GM12892 (cell line): ENCODE measurements at regions not wholly inside any gene's neighbourhood (a gene's known extent, or its start where the extent isn't known, plus 50 kb on each side); places are given as distances from the start of the nearest gene placed in this dataset.

Experiments used
- DNase-seq: peaks from one replicate; pipeline ENCODE4 v3.0.0; 2011; ENCODE audit not compliant: insufficient read length
- FAIRE-seq: peaks from 2 replicates; lab custom pipeline; 2011; peaks lifted over from hg19 to GRCh38; lab: Jason Lieb, UNC
- POLR2A ChIP-seq: IDR thresholded peaks from 2 replicates; pipeline ENCODE4 v1.6.1; 2011; ENCODE audit warnings: low read depth, low read length, control low read depth
- POLR2AphosphoS5 ChIP-seq: IDR thresholded peaks from 2 replicates; pipeline ENCODE4 v1.6.1; 2011; ENCODE audit warnings: low read depth, low read length, control low read depth
- TAF1 ChIP-seq: IDR thresholded peaks from 2 replicates; pipeline ENCODE4 v1.6.1; 2011; ENCODE audit warnings: low read depth, mild to moderate bottlenecking, control low read depth, low read length, borderline replicate concordance

DNA sequence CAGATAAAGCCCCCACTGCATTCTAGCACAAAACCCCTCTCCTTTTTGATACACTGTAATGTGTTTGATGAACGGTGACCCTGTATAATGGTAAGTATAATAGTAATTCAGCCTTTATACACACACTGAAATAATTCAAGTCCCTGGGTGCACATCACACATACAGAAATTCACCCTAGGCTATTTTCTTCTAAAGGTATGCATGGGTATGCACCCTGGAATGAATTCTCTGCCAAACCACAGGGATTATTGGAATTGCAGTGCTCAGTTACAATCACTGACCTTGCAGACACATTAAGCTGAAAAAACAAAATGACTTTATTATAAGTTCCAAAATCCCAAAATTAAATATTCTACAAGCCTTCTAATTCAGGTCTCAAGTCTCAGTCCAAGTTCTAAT is 245.9 kb upstream of the FAT3 start:
- TF ChIP-seq TAF1 (no peak), POLR2A (no peak)
- DNase-seq (no peak), FAIRE-seq (no peak)

DNA sequence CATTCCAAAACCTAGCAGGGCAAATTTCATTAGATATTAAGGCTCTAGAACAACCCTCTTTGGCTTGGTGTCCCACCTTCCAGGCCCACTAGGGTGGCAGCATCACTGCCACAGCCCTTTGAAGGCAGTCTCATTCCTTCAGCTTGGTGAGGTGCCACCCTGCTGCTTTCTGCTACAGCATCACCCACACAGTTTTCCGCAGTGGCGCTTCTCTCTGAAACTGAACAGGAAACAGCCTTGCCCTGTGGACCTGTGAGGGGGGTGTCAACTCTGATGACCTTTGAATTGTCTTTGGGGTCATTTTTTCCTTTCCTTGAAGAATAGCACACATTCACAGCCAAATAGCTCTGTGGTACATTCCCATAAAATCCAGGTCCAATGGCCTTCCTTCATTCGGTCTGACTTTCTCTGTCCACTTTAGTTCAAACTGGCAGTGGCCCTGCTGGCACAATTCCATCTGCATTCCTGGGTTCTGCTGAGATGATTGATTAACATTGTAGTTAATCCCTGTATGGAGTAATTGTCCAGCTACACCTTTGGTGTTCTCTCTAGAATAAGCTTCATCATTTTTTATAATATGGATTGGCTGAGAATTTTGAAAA is 251.9 kb upstream of the FAT3 start:
- DNase-seq (no peak), FAIRE-seq (no peak)
- no peak for TF ChIP-seq TAF1
- no peak for TF ChIP-seq POLR2A
- TF ChIP-seq POLR2AphosphoS5, result no peak

DNA sequence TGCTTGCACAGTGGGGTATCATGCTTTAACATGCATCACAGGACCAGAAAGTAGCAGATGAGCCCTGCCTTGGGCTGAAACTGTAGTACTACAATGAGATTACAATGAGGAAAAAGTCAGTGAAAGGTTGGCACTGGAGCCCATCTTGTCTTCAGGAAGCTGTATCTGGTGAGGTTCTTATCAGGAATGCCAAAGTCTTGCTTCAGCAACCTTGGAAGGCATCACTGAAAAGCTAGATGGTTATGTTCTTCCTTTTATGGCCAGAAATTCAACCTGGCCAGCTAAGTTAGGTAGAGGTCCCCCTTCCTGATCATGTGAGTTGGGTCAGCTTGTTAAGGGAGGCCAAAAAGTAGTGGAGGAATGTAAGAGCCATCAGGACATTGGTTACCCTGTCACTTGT is 254.0 kb upstream of the FAT3 start:
- DNase-seq, result no peak
- no peak for FAIRE-seq
- TF ChIP-seq POLR2AphosphoS5 (no peak), TAF1 (no peak), POLR2A (no peak)

DNA sequence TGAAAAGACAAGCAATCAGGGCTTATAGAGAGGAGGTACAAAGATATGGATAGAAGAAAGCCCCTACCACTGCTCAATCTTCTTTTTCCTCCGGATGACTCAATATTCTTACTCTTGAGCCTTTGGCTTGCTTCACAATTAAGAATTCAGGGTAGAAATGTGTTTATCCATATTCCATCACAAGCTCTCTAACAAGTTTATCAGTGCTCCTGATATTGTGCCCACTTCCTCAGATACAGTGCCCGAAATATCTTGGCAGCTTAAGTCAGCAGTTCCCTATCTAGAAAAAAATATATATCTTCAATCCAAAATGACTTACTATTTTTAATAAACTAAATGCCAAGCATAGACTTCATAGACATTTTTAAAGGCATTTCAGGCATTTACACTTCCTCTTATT is 255.1 kb upstream of the FAT3 start:
- no peak for FAIRE-seq
- no peak for DNase-seq
- TF ChIP-seq TAF1, result no peak
- no peak for TF ChIP-seq POLR2AphosphoS5
- no peak for TF ChIP-seq POLR2A

DNA sequence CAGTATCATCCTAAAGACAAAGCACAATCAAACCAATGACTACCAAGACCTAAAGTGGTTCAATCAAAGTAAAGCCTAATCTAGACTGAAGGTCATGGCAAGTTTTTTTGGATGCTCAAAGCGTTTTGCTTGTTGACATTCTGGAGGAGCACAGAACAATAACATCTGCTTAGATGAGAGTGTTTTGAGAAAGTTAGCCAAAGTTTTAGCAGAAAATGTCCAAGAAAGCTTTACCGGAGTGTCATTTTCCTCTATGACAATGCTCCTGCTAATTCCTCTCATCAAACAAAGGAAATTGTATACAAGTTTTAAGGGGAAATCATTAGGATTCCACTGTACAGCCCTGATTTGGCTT is 256.9 kb upstream of the FAT3 start:
- no peak for FAIRE-seq
- TF ChIP-seq POLR2A (no peak), TAF1 (no peak)
- DNase-seq, result no peak

DNA sequence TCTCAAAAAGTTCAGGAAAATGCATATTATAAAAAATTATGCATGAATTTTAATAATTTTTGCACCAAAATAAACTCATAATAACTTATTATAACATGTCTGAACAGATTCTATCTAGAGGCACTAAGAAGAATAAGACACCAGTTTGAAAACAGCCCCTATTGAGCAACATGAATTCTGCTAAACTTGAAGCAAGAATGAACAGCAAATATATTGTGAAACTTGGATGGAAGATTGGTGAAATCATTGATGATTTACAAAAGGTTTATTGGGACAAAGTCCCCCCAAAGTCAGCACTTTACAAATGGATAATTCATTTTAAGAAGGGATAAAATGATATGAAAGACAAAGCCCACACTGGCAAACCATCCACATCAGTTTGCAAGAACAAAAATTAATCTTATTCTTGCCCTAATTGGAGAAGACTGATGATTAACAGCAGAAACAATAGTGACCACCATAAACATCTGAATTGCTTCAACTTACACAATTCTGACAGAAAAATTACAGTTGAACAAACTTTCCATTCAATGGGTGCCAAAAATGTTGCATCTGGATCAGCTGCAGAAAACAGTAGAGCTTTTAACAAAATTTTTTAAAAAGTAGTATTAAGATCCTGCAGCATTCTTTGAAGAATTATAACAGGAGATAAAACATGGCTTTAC is 257.5 kb upstream of the FAT3 start:
- DNase-seq (no peak), FAIRE-seq (no peak)
- no peak for TF ChIP-seq TAF1
- TF ChIP-seq POLR2AphosphoS5, result no peak
- no peak for TF ChIP-seq POLR2A

DNA sequence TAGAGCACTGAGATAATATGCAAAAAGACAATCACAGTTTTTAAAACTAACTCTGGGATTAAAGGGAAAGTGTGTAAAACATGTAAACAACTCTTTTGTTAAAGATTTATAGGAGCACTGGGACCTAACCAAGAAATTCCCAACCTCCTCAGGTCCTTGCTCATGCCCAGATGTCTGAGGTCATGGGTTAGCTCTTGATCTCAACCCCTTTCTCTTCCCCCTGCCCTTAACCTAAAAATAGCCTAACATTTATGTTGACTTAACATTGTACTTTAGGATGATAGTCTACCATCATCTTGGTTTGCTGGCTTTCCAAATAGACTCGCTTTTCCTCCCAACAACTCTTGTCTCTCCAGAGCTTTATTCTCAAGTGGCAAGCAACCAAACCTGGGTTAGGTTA is 258.2 kb upstream of the FAT3 start:
- no peak for DNase-seq
- FAIRE-seq, result no peak
- TF ChIP-seq TAF1 (no peak), POLR2AphosphoS5 (no peak), POLR2A (no peak)

DNA sequence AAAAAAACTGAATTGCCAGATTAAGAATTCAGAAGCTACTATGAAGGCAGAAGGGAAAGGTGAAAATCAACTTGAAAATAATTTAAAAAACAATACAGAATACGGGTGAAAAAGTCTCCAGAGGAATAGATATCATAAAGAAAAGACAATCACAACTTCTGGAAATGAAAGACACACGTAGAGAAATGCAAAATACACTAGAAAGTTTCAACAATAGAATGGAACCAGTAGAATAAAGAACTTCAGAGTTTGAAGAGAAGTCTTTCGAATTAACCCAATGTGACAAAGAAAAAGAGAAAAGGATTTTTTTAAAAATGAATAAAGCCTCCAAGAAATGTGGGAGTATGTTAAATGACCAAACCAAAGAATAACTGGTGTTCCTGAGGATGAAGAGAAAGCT is 263.8 kb upstream of the FAT3 start:
- DNase-seq, result no peak
- TF ChIP-seq POLR2AphosphoS5 (no peak), TAF1 (no peak), POLR2A (no peak)
- no peak for FAIRE-seq

DNA sequence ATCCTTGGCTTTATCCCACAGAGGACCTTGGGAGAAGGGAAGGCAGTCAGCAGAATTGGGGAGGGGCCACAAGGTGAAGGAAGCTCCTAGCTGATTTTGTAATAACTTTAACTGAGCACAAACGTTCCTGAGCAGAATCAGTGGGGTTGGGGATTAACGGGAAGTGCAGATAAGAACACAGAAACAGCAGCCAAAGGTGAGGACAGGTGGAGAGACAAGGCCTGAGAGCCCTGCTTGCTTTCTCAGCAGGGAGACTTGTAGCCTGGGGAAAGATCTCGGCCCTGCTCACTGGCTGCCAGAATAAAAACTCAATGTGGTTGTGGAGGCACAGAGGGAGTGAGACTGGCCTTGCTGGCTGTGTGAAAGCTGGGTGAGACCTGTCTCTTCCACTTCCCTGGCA is 265.2 kb upstream of the FAT3 start:
- DNase-seq, result no peak
- no peak for FAIRE-seq
- TF ChIP-seq POLR2AphosphoS5, result no peak
- TF ChIP-seq TAF1, result no peak
- TF ChIP-seq POLR2A, result no peak

DNA sequence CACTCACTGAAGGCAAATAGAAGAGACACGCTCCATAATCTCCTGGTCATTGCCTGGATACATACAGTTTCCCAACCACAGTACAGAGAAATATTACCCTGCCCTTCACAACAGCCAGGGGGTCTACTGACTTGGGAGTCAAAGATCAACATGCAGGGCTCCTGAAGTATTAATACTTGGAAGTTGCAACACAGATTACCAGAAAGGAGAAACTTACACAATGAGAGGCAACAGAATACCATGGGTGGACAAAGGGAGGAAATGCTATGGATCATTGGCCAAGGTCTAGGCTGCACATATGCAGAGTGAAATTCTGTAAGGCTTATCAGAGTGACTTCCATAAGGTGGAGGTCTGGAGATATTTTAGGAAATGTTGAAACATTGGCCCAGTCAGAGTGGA is 267.9 kb upstream of the FAT3 start:
- TF ChIP-seq POLR2A, result no peak
- no peak for TF ChIP-seq POLR2AphosphoS5
- TF ChIP-seq TAF1, result no peak
- DNase-seq (no peak), FAIRE-seq (no peak)

DNA sequence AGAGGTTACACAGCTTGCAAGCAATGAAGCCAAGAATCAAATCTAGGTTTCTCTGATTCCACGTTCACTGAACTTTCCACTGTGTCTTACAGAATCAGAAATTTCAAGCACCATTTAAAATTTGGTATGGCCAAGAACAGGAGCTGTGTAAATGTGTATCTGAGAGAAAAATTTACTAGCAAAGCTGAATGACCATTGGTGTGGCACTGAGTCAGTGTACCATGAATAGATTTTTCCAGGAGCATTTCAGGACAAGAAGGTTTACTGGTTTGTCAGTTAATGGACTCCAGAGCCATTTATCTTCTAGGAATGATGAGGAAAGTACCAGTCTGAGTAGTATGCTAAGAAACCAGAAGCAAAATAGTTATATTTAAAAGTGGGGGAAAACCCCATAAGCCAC is 269.4 kb upstream of the FAT3 start:
- TF ChIP-seq POLR2A (no peak), POLR2AphosphoS5 (no peak), TAF1 (no peak)
- DNase-seq, result no peak
- no peak for FAIRE-seq

DNA sequence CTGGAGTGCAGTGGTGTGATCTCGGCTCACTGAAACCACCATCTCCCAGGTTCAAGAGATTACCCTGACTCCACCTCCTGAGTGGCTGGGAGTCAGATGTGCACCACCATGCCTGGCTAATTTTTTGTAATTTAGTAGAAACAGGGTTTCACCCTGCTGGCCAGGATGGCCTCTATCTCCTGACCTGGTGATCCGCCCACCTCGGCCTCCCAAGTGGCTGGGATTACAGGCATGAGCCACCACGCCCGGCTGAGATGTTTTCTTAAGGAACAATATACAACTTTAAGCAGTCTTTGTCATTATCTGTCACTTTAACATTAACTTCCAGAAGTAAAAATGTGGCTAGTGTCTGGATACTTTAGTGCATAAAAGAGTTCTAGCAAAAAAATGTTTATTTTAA is 272.6 kb upstream of the FAT3 start:
- no peak for TF ChIP-seq POLR2A
- TF ChIP-seq POLR2AphosphoS5, result no peak
- no peak for TF ChIP-seq TAF1
- DNase-seq (no peak), FAIRE-seq (no peak)

DNA sequence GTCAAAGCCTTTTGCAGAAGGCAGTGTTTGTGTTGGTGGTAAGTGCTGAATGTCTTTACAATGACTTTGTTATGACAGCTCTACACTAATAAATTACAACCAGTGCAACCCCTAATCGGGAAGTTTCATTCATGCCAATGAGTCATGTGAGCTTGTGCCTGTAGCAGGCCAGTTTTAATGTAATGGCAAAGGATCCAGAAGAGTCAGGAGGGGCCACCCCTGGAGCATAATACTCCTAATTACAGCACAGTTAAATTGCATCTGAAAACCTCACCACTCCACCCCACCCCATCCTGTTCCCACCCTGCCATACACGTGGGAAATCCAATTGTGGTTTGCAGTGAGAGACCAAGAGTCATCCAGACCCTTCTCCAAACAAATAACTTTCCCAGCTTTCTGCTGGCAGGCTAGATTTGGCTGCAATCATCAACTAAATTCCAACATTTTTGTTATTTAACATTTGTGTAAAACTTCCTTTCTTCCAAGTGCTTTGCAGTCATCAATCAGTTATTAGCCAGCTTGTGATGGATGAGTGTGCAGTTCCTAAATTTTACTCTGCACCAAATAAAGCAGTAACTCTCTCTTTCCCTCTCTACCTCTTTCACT is 277.3 kb upstream of the FAT3 start:
- FAIRE-seq (no peak), DNase-seq (no peak)
- TF ChIP-seq POLR2A, result no peak
- TF ChIP-seq TAF1, result no peak
- TF ChIP-seq POLR2AphosphoS5, result no peak
